22Rv1 (cell line): ENCODE measurements at regions not wholly inside any gene's neighbourhood (a gene's known extent, or its start where the extent isn't known, plus 50 kb on each side); places are given as distances from the start of the nearest gene placed in this dataset.

ENCODE experiments used
- CTCF ChIP-seq: fragments of 450-650 bp; IDR thresholded peaks from 2 replicates; pipeline ENCODE4 v1.5.1; 2017; ENCODE audit warnings: mild to moderate bottlenecking
- ZFX ChIP-seq: fragments of 450-650 bp; IDR thresholded peaks from 2 replicates; pipeline ENCODE4 v1.6.1; 2017; ENCODE audit warnings: antibody characterized with exemption, borderline replicate concordance

DNA sequence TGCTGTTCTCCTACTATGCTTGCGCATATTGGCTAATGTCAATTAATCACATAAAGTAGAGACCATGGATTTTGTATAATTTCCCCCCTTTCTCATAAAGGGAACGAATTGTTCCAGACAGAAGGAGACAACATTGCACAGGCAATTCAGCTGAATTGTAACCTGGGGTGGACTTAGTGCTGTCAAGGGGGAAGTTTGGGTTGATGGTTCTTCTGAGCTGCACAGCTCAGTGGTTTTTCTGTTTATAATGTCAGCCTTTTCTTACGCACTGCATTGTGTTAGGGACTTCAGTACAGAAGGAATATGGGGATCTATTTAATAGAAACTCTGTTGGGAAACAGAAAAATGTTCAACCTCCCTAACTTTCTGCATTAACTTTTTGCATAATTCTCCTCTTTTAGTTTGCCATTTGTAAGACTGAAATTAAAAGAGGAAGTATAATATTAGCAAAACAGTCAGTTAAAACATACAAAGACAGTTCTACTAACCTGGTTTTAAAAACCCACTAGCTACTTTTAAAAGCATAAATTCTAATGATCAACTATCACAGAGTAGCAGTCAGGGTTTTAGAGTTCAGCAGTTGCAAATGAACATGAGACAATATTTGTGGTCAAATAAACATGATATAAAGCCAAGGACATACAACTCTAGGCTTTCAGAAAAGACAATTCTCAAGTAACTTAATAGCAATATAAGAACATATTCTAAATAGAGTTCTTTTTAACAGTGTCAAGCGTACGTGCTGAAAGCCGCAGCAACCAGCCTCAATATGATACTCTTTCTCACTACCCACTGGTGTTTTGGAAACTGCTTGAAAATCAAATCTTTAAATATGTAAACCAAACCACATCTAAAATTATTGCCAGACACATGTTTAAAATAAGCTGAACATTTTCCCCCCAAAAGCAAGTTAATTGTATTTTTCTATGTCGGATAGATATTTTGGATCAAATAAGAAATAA is 393.0 kb downstream of the FSCB start:
- no peak for TF ChIP-seq CTCF
- no peak for TF ChIP-seq ZFX
